ENCODE measurements at regions not wholly inside any gene's neighbourhood (a gene's known extent, or its start where the extent isn't known, plus 50 kb on each side); places are given as distances from the start of the nearest gene placed in this dataset.

GRCh38 chr10:14433147-14433546, 102.4 kb upstream of the FRMD4A start:
- TF ChIP-seq OSR1 (CRISPR knock-in tag; IDR thresholded peaks at IDR 0.05) (no peak), RARB (CRISPR knock-in tag; IDR thresholded peaks at IDR 0.05) (no peak), ESRRG (CRISPR knock-in tag; IDR thresholded peaks at IDR 0.05) (no peak), CSDC2 (CRISPR knock-in tag; IDR thresholded peaks at IDR 0.05) (no peak), ZNF70 (CRISPR knock-in tag; IDR thresholded peaks at IDR 0.05) (no peak), BACH2 (CRISPR knock-in tag; IDR thresholded peaks at IDR 0.05; ENCODE audit: borderline replicate concordance) (no peak), CSRNP3 (CRISPR knock-in tag; IDR thresholded peaks at IDR 0.05) (no peak), GLIS3 (CRISPR knock-in tag; IDR thresholded peaks at IDR 0.05) (no peak), PPARA (CRISPR knock-in tag; IDR thresholded peaks at IDR 0.05; ENCODE audit: borderline replicate concordance) (no peak), ZC3H10 (CRISPR knock-in tag; IDR thresholded peaks at IDR 0.05) (no peak), ZNF565 (CRISPR knock-in tag; conservative IDR thresholded peaks at IDR 0.05; ENCODE audit: low read depth) (no peak), TSHZ2 (CRISPR knock-in tag; IDR thresholded peaks at IDR 0.05) (no peak), ARNTL (CRISPR knock-in tag; IDR thresholded peaks at IDR 0.05; ENCODE audit: borderline replicate concordance, low read depth) (no peak), ZFP3 (CRISPR knock-in tag; IDR thresholded peaks at IDR 0.05) (no peak), ZNF8 (CRISPR knock-in tag; IDR thresholded peaks at IDR 0.05) (no peak), SNAI2 (CRISPR knock-in tag; IDR thresholded peaks at IDR 0.05) (no peak), TOX (CRISPR knock-in tag; IDR thresholded peaks at IDR 0.05; ENCODE audit: borderline replicate concordance) (no peak), CREB5 (CRISPR knock-in tag; IDR thresholded peaks at IDR 0.05; ENCODE audit: low read depth) (no peak), ISL1 (CRISPR knock-in tag; IDR thresholded peaks at IDR 0.05) (no peak)
- ATAC-seq, result no peak

GRCh38 chr10:14431868-14432267, 101.1 kb upstream of the FRMD4A start:
- ATAC-seq, result no peak
- TF ChIP-seq ZFP3 (CRISPR knock-in tag; IDR thresholded peaks at IDR 0.05) (no peak), POU6F1 (CRISPR knock-in tag; IDR thresholded peaks at IDR 0.05; ENCODE audit: borderline replicate concordance, low read depth) (no peak), ZFP30 (CRISPR knock-in tag; IDR thresholded peaks at IDR 0.05) (no peak), BACH2 (CRISPR knock-in tag; IDR thresholded peaks at IDR 0.05; ENCODE audit: borderline replicate concordance) (no peak), CSDC2 (CRISPR knock-in tag; IDR thresholded peaks at IDR 0.05) (no peak), PPARA (CRISPR knock-in tag; IDR thresholded peaks at IDR 0.05; ENCODE audit: borderline replicate concordance) (no peak), ISL1 (CRISPR knock-in tag; IDR thresholded peaks at IDR 0.05) (no peak), ZNF70 (CRISPR knock-in tag; IDR thresholded peaks at IDR 0.05) (no peak), OSR1 (CRISPR knock-in tag; IDR thresholded peaks at IDR 0.05) (no peak), TCF4 (CRISPR knock-in tag; IDR thresholded peaks at IDR 0.05; ENCODE audit: borderline replicate concordance) (no peak), ZNF8 (CRISPR knock-in tag; IDR thresholded peaks at IDR 0.05) (no peak)

- ATAC-seq, result no peak
- TF ChIP-seq POU6F1 (CRISPR knock-in tag; IDR thresholded peaks at IDR 0.05; ENCODE audit: borderline replicate concordance, low read depth), result no peak
- no peak for TF ChIP-seq TSHZ2 (CRISPR knock-in tag; IDR thresholded peaks at IDR 0.05)
- no peak for TF ChIP-seq CSRNP3 (CRISPR knock-in tag; IDR thresholded peaks at IDR 0.05)
These were observed 98.4 kb upstream of the FRMD4A start for GRCh38 chr10:14429043-14429700.

All from SK-N-SH treated with all-trans-retinoic acid at 6 μM for 48 hours (cell line).